H1 (cell line): ENCODE measurements at regions not wholly inside any gene's neighbourhood (a gene's known extent, or its start where the extent isn't known, plus 50 kb on each side); places are given as distances from the start of the nearest gene placed in this dataset.

Experiments
- CTCF ChIA-PET: fragments of 300-600 bp; sonication (Branson Sonifier 250); formaldehyde crosslinking; loops from one replicate; lab custom pipeline; 2021; ENCODE audit not compliant: partially characterized antibody; lab: Charles Lee
- POLR2A ChIA-PET: fragments of 300-600 bp; sonication (Branson Sonifier 250); formaldehyde crosslinking; loops from one replicate; lab custom pipeline; 2021; ENCODE audit warnings: inconsistent platforms; ENCODE audit not compliant: partially characterized antibody; lab: Charles Lee
- DNase-seq, 2 experiments: peaks; one replicate each; pipeline versions ENCODE4 v3.0.0 to v3.0.0-alpha.2; 2010 to 2022; ENCODE audit warnings: low spot score in 2 of 2, low read depth in 1 of 2, mixed read lengths in 1 of 2
- FAIRE-seq: peaks from 2 replicates; lab custom pipeline; 2011; peaks lifted over from hg19 to GRCh38; lab: Jason Lieb, UNC
- H2AFZ ChIP-seq: 2 replicates; pipeline ENCODE4 v1.8.1; 2012; ENCODE audit warnings: low read length, inconsistent platforms
- H2AK5ac ChIP-seq: 2 replicates; pipeline ENCODE4 v1.6.1; 2013; ENCODE audit warnings: low read depth, low read length
- H2BK120ac ChIP-seq: replicated peaks from 2 replicates; pipeline ENCODE3; 2013; ENCODE audit warnings: low read depth, low read length, inconsistent platforms
- H2BK12ac ChIP-seq: 2 replicates; pipeline ENCODE4 v1.6.1; 2013; ENCODE audit warnings: low read depth, low read length
- H2BK15ac ChIP-seq: 2 replicates; pipeline ENCODE4 v1.6.1; 2013; ENCODE audit warnings: low read length
- H2BK20ac ChIP-seq: 2 replicates; pipeline ENCODE4 v1.6.1; 2013; ENCODE audit warnings: low read length
- H2BK5ac ChIP-seq: 2 replicates; pipeline ENCODE4 v1.6.1; 2013; ENCODE audit warnings: low read depth, low read length
- H3K14ac ChIP-seq: 2 replicates; pipeline ENCODE4 v1.6.1; 2013; ENCODE audit warnings: inconsistent platforms; ENCODE audit not compliant: insufficient read length
- H3K18ac ChIP-seq: 2 replicates; pipeline ENCODE4 v1.6.1; 2013; ENCODE audit warnings: low read length; ENCODE audit errors: extremely low read depth
- H3K23ac ChIP-seq: 2 replicates; pipeline ENCODE4 v1.6.1; 2013; ENCODE audit warnings: inconsistent platforms; ENCODE audit not compliant: insufficient read length
- H3K23me2 ChIP-seq: 2 replicates; pipeline ENCODE4 v1.6.1; 2013; ENCODE audit warnings: low read depth, low read length
- H3K27ac ChIP-seq: 2 replicates; pipeline ENCODE4 v1.6.1; 2011; ENCODE audit warnings: low read depth, low read length, inconsistent platforms
- H3K27me3 ChIP-seq, 4 experiments: replicated peaks in 1 of 4; 1 replicate in 1 of 4; 2 replicates in 3 of 4; pipeline versions ENCODE4 v1.6.1 to v1.8.1; 2011 to 2013; ENCODE audit warnings: low read length in 3 of 4, mild to moderate bottlenecking in 3 of 4, inconsistent platforms in 2 of 4, mixed read lengths in 2 of 4, moderate library complexity in 1 of 4; ENCODE audit not compliant: control insufficient read depth in 3 of 4, insufficient read depth in 3 of 4; ENCODE audit errors: extremely low read depth in 1 of 4
- H3K36me3 ChIP-seq, 4 experiments: 2 replicates each; pipeline versions ENCODE4 v1.6.1 to v1.8.1; 2011 to 2013; ENCODE audit warnings: mild to moderate bottlenecking in 4 of 4, low read length in 3 of 4, moderate library complexity in 2 of 4, control low read depth in 1 of 4, inconsistent platforms in 1 of 4; ENCODE audit not compliant: insufficient read depth in 4 of 4, control insufficient read depth in 2 of 4
- H3K4ac ChIP-seq: replicated peaks from 2 replicates; pipeline ENCODE3; 2013; ENCODE audit warnings: low read length, low read depth, mixed read lengths, inconsistent platforms; ENCODE audit not compliant: insufficient read length
- H3K4me1 ChIP-seq, 4 experiments: replicated peaks in 1 of 4; 1 replicate in 1 of 4; 2 replicates in 3 of 4; pipeline versions ENCODE4 v1.6.1 to v1.8.1; 2011 to 2013; ENCODE audit warnings: low read length in 3 of 4, inconsistent platforms in 2 of 4, mixed read lengths in 1 of 4; ENCODE audit not compliant: insufficient read depth in 4 of 4, control insufficient read depth in 3 of 4
- H3K4me2 ChIP-seq, 2 experiments: 2 replicates each; pipeline versions ENCODE4 v1.6.1 to v1.8.1; 2011 to 2013; ENCODE audit warnings: low read depth in 2 of 2, low read length in 2 of 2, control low read depth in 1 of 2, inconsistent platforms in 1 of 2, mild to moderate bottlenecking in 1 of 2; ENCODE audit not compliant: insufficient read depth in 1 of 2
- H3K4me3 ChIP-seq, 4 experiments: fragments of 200-600, 300-600 bp in 1 of 4; sonication (generic), shearing (Covaris generic), sonication (Bioruptor Twin) in 1 of 4; 2 replicates each; pipeline versions ENCODE4 v1.5.1 to v1.8.1; 2011 to 2016; ENCODE audit warnings: low read length in 4 of 4, low read depth in 3 of 4, control low read depth in 2 of 4, inconsistent platforms in 2 of 4, mild to moderate bottlenecking in 2 of 4, mixed read lengths in 1 of 4, moderate library complexity in 1 of 4; ENCODE audit not compliant: insufficient read depth in 2 of 4; ENCODE audit errors: extremely low read depth in 1 of 4
- H3K56ac ChIP-seq: replicated peaks from 2 replicates; pipeline ENCODE3; 2013; ENCODE audit warnings: low read depth, mild to moderate bottlenecking, mixed read lengths, low read length, inconsistent platforms; ENCODE audit not compliant: insufficient read length
- H3K79me1 ChIP-seq: 2 replicates; pipeline ENCODE4 v1.6.1; 2013; ENCODE audit warnings: low read depth, low read length, control low read depth
- H3K79me2 ChIP-seq, 2 experiments: 2 replicates each; pipeline versions ENCODE4 v1.6.1 to v1.8.1; 2012 to 2013; ENCODE audit warnings: low read length in 2 of 2, mild to moderate bottlenecking in 2 of 2, inconsistent platforms in 1 of 2; ENCODE audit not compliant: insufficient read depth in 2 of 2, control insufficient read depth in 1 of 2
- H3K9ac ChIP-seq, 4 experiments: replicated peaks in 1 of 4; 1 replicate in 1 of 4; 2 replicates in 3 of 4; pipeline versions ENCODE4 v1.6.1 to v1.8.1; 2011 to 2013; ENCODE audit warnings: low read depth in 3 of 4, low read length in 3 of 4, control low read depth in 2 of 4, mild to moderate bottlenecking in 2 of 4, moderate library complexity in 2 of 4, inconsistent platforms in 1 of 4; ENCODE audit errors: extremely low read depth in 1 of 4
- H3K9me3 ChIP-seq, 2 experiments: 2 replicates each; pipeline versions ENCODE4 v1.6.1 to v1.8.1; 2012 to 2013; ENCODE audit warnings: mild to moderate bottlenecking in 2 of 2, moderate library complexity in 2 of 2, control low read depth in 1 of 2, inconsistent platforms in 1 of 2, low read depth in 1 of 2, low read length in 1 of 2, mixed read lengths in 1 of 2; ENCODE audit not compliant: insufficient read depth in 2 of 2
- H4K20me1 ChIP-seq, 2 experiments: replicated peaks in 1 of 2; 2 replicates each; pipeline versions ENCODE3 to v1.8.1; 2011 to 2013; ENCODE audit warnings: inconsistent platforms in 2 of 2, low read length in 2 of 2, mild to moderate bottlenecking in 1 of 2; ENCODE audit not compliant: insufficient read depth in 2 of 2, control insufficient read depth in 1 of 2
- H4K5ac ChIP-seq: 2 replicates; pipeline ENCODE4 v1.6.1; 2013; ENCODE audit warnings: low read length, low read depth, mixed read lengths, inconsistent platforms; ENCODE audit not compliant: insufficient read length
- H4K8ac ChIP-seq: 2 replicates; pipeline ENCODE4 v1.8.0; 2013; ENCODE audit warnings: mild to moderate bottlenecking, moderate library complexity, low read length, inconsistent platforms; ENCODE audit not compliant: insufficient read depth; ENCODE audit errors: extremely low read depth
- H4K91ac ChIP-seq: replicated peaks from 2 replicates; pipeline ENCODE3; 2013; ENCODE audit warnings: low read length, mixed read lengths, inconsistent platforms; ENCODE audit not compliant: insufficient read length
- ATF3 ChIP-seq: IDR thresholded peaks from 2 replicates; pipeline ENCODE4 v1.6.1; 2011; ENCODE audit warnings: low read depth, mild to moderate bottlenecking, low read length; ENCODE audit not compliant: insufficient read depth
- BCL11A ChIP-seq, 2 experiments: IDR thresholded peaks; one replicate each; pipeline ENCODE4 v1.6.1; 2011; ENCODE audit warnings: low read depth in 2 of 2, low read length in 2 of 2, mild to moderate bottlenecking in 2 of 2
- E2F6 ChIP-seq: IDR thresholded peaks from 2 replicates; pipeline ENCODE4 v1.6.1; 2012; ENCODE audit warnings: inconsistent platforms
- EZH2 ChIP-seq: fragments of 200-600 bp; sonication (generic); IDR thresholded peaks from 2 replicates; pipeline ENCODE4 v1.7.1; 2012; ENCODE audit warnings: low read depth, mild to moderate bottlenecking, moderate library complexity, low read length, inconsistent platforms; ENCODE audit not compliant: severe bottlenecking
- JUN ChIP-seq: IDR thresholded peaks from 2 replicates; pipeline ENCODE4 v1.6.1; 2011; ENCODE audit warnings: low read depth, mild to moderate bottlenecking, improper control_type of control experiment, low read length
- MAFK ChIP-seq: IDR thresholded peaks from 2 replicates; pipeline ENCODE4 v1.6.1; 2012; ENCODE audit warnings: low read depth, mild to moderate bottlenecking, improper control_type of control experiment, low read length
- POLR2AphosphoS5 ChIP-seq: IDR thresholded peaks from 2 replicates; pipeline ENCODE4 v1.6.1; 2011; ENCODE audit warnings: low read depth, low read length
- RBBP5 ChIP-seq: IDR thresholded peaks from 2 replicates; pipeline ENCODE4 v1.7.1; 2012; ENCODE audit warnings: low read depth, mild to moderate bottlenecking, inconsistent platforms, low read length, moderate library complexity, borderline replicate concordance
- RNF2 ChIP-seq: fragments of 200-900, 300-1000 bp; sonication (generic); IDR thresholded peaks from 2 replicates; pipeline ENCODE4 v1.7.1; 2016; ENCODE audit warnings: borderline replicate concordance, low read depth, mild to moderate bottlenecking, antibody characterized with exemption, low read length; ENCODE audit not compliant: poor library complexity, severe bottlenecking; ENCODE audit errors: missing control alignments
- TBP ChIP-seq: IDR thresholded peaks from 2 replicates; pipeline ENCODE4 v1.6.1; 2011; ENCODE audit warnings: low read depth, low read length, improper control_type of control experiment
- TEAD4 ChIP-seq: IDR thresholded peaks from 2 replicates; pipeline ENCODE4 v1.6.1; 2012; ENCODE audit warnings: low read depth, low read length, inconsistent platforms, mixed read lengths
- WGBS, 2 experiments: shearing (Covaris generic) in 1 of 2; methylation state at CpG; one replicate each; pipeline versions ENCODE4 v1.1.6 to v1.1.7; 2013 to 2015; ENCODE audit warnings: low lambda C conversion rate in 2 of 2, mixed read lengths in 2 of 2, inconsistent platforms in 1 of 2, low coverage in 1 of 2, missing lambda C conversion rate in 1 of 2; ENCODE audit not compliant: insufficient replicate concordance in 2 of 2, insufficient coverage in 1 of 2, insufficient read length in 1 of 2; ENCODE audit errors: extremely low coverage in 1 of 2, missing lambda C conversion rate in 1 of 2; 5-methylcytosine and 5-hydroxymethylcytosine counted together

- no peak for FAIRE-seq
- Histone ChIP-seq H2AK5ac (no peak overlapping the region), H3K23me2 (no peaks in the 10 kb centered on the region), H3K18ac (no peak overlapping the region), H3K4me2 (no peak overlapping the region), H4K20me1 (no peaks in the 10 kb centered on the region), H3K27ac (no peak overlapping the region), H4K91ac (no peak overlapping the region), H2BK20ac (no peak overlapping the region), H2AFZ (peak overlapping the region; percentile 34; the same call in 1 of the 2 replicates), H3K9ac (no peak overlapping the region), H2BK120ac (no peak overlapping the region), H3K23ac (no peak overlapping the region), H3K14ac (no peak overlapping the region), H2BK15ac (no peak overlapping the region), H2BK5ac (no peak overlapping the region), H4K8ac (no peak overlapping the region), H4K5ac (no peak overlapping the region), H3K36me3 (no peaks in the 10 kb centered on the region), H3K9me3 (0 out of 4 replicates have a peak, but pooled peaks cover 0 to 2% of the 10 kb centered on the region in 2 experiments), H3K27me3 (no peaks in the 10 kb centered on the region), H3K56ac (no peak overlapping the region), H3K79me2 (no peaks in the 10 kb centered on the region), H3K4ac (no peak overlapping the region), H3K79me1 (no peaks in the 10 kb centered on the region), H3K4me3 (no peak overlapping the region), H2BK12ac (no peak overlapping the region), H3K4me1 (no peaks in the 10 kb centered on the region)
- POLR2A ChIA-PET = interaction anchor here (0.6 kb wide), 2 partner anchors 241 to 700 kb away, joined by 3 read pairs; no protein-coding TSS in a partner anchor
- CTCF ChIA-PET = interaction anchor here (0.9 to 3.0 kb wide), 5 partner anchors 7 to 61 kb away, joined by 3 to 10 read pairs (median 3); no protein-coding TSS in a partner anchor
- no peak for DNase-seq
- WGBS, 2 experiments = 90% methylated on average over 13 of the region's 13 CpGs; no CpG with 5 or more reads in 1 of the 2 experiments
- TF ChIP-seq RBBP5 (no peak), TEAD4 (no peak), E2F6 (no peak), MAFK (no peak), EZH2 (no peak), TBP (no peak), POLR2AphosphoS5 (no peak), RNF2 (no peak), ATF3 (no peak), BCL11A (IDR thresholded peaks at IDR 0.05; ENCODE audit: low read depth in 2 of 2, low read length in 2 of 2) (no peak), JUN (no peak)
Measured at GRCh38 chr5:135265497-135266302, 133.3 kb downstream of the MACROH2A1 start.
